ENCODE measurements at regions not wholly inside any gene's neighbourhood (a gene's known extent, or its start where the extent isn't known, plus 50 kb on each side); places are given as distances from the start of the nearest gene placed in this dataset.

DNA sequence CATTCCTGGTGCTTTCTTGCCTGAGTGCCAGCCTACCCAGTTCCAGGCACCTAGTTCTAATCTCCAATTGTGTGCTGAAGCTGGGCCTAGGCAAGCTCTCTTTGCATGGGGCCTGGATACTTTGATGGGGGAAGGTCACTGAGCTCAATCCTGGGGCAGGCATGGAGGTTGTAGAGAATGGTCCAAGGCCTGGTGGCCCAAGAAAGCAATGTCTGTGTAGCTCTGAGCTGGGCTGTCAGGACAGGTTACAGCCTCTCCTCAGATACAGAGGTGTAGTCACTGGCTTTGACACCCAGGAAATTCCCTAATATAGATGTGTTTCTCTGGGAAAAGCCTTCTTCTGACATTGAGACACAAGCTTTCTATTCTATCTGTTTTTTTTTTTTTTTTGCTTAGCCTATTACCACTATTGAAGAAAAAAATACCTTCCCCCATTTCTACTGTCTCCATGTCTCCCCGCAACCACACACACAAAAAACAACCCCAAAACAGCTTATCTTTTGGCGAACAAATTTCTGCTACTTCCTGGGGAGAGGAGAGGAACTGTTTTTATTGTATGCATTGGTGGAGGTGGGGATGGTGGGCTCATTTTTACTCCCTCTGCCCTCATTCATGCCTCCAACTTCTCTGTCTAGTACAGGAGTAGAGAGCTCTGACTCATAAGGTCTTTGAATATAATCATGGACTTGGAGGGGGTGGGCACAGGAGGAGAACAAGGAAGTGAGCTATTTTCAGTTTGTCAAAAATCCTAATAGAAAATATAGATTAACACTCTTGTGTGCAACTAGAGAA is 66.7 kb upstream of the DHX15 start:
- no peak for TF ChIP-seq CTCF (IDR thresholded peaks at IDR 0.05; ENCODE audit: low read depth, low read length)
- Histone ChIP-seq H3K27me3 (ENCODE audit: control insufficient read depth, insufficient read depth, low read length) (no peaks in the 10 kb centered on the region), H3K9me3 (ENCODE audit: control insufficient read depth, insufficient read depth, low read length) (peaks cover 3% of the 10 kb centered on the region; the same call in 1 of the 2 replicates), H3K4me3 (ENCODE audit: low read depth, low read length) (no peak overlapping the region), H3K27ac (ENCODE audit: low read depth, low read length) (no peak overlapping the region)
- POLR2A ChIA-PET: no interaction called here
- CTCF ChIA-PET: interaction anchor here (1.0 to 1.1 kb wide), 2 partner anchors 8 to 94 kb away, joined by 3 to 4 read pairs; no protein-coding TSS in a partner anchor
- DNase-seq (ENCODE audit: low read depth, low spot score): no peak

- POLR2A ChIA-PET: interaction anchor here (0.6 to 0.7 kb wide), 2 partner anchors 71 to 182 kb away, joined by 3 to 5 read pairs; partner anchors contain the start of gene DHX15
- no peak overlapping the region for H3K4me3 ChIP-seq (ENCODE audit: low read depth, low read length)
- no peaks in the 10 kb centered on the region for H3K27me3 ChIP-seq (ENCODE audit: control insufficient read depth, insufficient read depth, low read length)
- H3K27ac ChIP-seq (ENCODE audit: low read depth, low read length): no peak overlapping the region
- CTCF ChIA-PET: no interaction called here
- no peak for DNase-seq (ENCODE audit: low read depth, low spot score)
- no peaks in the 10 kb centered on the region for H3K9me3 ChIP-seq (ENCODE audit: control insufficient read depth, insufficient read depth, low read length)
- no peak for TF ChIP-seq CTCF (IDR thresholded peaks at IDR 0.05; ENCODE audit: low read depth, low read length)
Measured at GRCh38 chr4:24655326-24655725, 71.0 kb upstream of the DHX15 start.

DNA sequence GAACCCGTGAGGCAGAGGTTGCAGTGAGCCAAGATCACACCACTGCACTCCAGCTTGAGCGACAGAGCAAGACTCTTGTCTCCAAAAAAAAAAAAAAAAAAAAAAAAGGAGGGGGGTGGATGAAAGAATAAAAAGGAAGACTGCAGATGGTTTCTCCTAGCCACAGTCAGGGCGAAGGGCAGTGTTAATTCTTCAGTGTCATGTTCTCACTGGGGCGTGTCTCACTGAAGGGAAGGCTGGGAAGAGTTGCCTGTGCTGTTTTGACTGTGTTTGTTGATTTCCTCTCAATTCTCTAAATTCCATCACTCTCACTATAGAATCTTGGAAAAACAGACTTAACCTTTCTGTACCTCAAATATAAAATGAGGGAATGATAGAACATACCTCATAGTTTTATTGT is 71.6 kb upstream of the DHX15 start:
- no peaks in the 10 kb centered on the region for H3K9me3 ChIP-seq (ENCODE audit: control insufficient read depth, insufficient read depth, low read length)
- H3K27ac ChIP-seq (ENCODE audit: low read depth, low read length): no peak overlapping the region
- ChIA-PET POLR2A (no interaction called here), CTCF (no interaction called here)
- DNase-seq (ENCODE audit: low read depth, low spot score): no peak
- TF ChIP-seq CTCF (IDR thresholded peaks at IDR 0.05; ENCODE audit: low read depth, low read length): no peak
- H3K4me3 ChIP-seq (ENCODE audit: low read depth, low read length): no peak overlapping the region
- H3K27me3 ChIP-seq (ENCODE audit: control insufficient read depth, insufficient read depth, low read length): no peaks in the 10 kb centered on the region

- Histone ChIP-seq H3K9me3 (ENCODE audit: control insufficient read depth, insufficient read depth, low read length) (no peaks in the 10 kb centered on the region), H3K4me3 (ENCODE audit: low read depth, low read length) (no peak overlapping the region), H3K27me3 (ENCODE audit: control insufficient read depth, insufficient read depth, low read length) (no peaks in the 10 kb centered on the region), H3K27ac (ENCODE audit: low read depth, low read length) (no peak overlapping the region)
- TF ChIP-seq CTCF (IDR thresholded peaks at IDR 0.05; ENCODE audit: low read depth, low read length): no peak
- DNase-seq (ENCODE audit: low read depth, low spot score): no peak
- CTCF ChIA-PET: interaction anchor here (0.7 to 1.1 kb wide), 2 partner anchors 169 to 445 kb away, joined by 3 to 5 read pairs; no protein-coding TSS in a partner anchor
- POLR2A ChIA-PET: no interaction called here
Measured at GRCh38 chr4:24656906-24657305, 72.6 kb upstream of the DHX15 start.
